Ecto neural progenitor cell (in vitro differentiated cells): ENCODE measurements at regions not wholly inside any gene's neighbourhood (a gene's known extent, or its start where the extent isn't known, plus 50 kb on each side); places are given as distances from the start of the nearest gene placed in this dataset.
"Not testable (repeated sequence)": the region's sequence is repeated elsewhere in the genome, so short reads cannot be mapped to it uniquely, and the experiment has no call there.

Experiments
- DNase-seq: peaks from one replicate; pipeline ENCODE4 v3.0.0-alpha.2; 2018; ENCODE audit warnings: low spot score

DNA sequence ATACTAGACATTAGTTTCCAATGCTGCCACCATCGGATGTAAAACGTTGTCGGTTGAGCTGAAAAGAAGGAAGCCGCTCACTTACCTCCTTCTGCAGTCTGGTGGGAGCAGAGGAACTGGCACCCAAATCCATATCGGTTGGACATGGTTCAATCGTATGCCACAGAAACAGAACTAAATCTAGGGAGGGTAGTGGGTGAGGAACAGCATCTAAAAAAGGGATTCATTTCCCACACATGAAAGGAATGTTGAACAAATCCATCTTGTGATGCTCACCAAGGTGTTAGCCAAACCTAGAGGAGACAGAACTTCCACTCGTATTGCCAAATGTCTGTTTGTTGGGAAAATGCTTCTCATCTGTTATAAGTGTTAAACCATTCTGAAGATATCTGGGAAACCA is 532.7 kb downstream of the NLGN4X start:
- no peak for DNase-seq

GRCh38 chrX:5683996-5684395 is 544.7 kb downstream of the NLGN4X start:
- no peak for DNase-seq

- DNase-seq, result no peak
Observed at GRCh38 chrX:5681159-5681558, 547.5 kb downstream of the NLGN4X start.

DNA sequence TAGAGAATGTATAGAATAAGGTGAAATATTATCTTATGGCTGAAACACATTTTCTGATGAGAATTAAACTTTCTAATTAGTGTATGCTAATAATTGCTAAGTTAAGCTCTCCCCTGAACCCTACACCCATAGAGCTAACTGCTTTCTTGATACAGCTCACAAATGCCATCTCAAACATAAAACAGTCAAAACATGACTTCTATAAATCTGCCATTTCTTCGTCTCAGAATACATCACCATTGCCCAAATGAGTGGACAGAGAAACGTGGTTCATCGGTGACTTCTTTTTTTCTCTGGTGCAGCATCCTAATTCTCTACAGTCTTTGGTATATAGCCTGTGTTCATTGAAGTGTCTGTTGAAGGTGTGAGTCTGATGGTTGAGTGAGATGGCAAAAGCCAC is 554.6 kb downstream of the NLGN4X start:
- DNase-seq, result no peak

- DNase-seq, result no peak
Observed at GRCh38 chrX:5672099-5672498, 556.6 kb downstream of the NLGN4X start.

DNA sequence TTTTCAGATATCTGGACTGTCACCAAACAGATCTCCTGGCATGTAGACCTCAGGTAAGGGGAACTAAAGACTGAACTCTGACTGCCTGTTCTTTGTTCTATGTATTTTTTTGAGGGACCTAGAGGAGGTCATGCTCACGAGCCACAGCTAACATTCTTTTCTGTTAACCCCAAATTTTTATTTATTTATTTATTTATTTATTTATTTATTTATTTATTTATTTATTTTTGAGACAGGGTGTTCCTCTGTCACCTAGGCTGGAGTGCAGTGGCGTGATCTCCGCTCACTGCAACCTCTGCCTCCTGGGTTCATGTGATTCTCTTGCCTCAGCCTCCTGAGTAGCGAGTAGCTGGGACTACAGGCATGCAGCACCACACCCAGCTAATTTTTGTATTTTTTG is 562.0 kb downstream of the NLGN4X start:
- DNase-seq, result not testable (repeated sequence)

- no peak for DNase-seq
Observed at GRCh38 chrX:5656544-5656943, 572.1 kb downstream of the NLGN4X start.

- DNase-seq, result no peak
Observed at GRCh38 chrX:5650904-5651303, 577.8 kb downstream of the NLGN4X start.

DNA sequence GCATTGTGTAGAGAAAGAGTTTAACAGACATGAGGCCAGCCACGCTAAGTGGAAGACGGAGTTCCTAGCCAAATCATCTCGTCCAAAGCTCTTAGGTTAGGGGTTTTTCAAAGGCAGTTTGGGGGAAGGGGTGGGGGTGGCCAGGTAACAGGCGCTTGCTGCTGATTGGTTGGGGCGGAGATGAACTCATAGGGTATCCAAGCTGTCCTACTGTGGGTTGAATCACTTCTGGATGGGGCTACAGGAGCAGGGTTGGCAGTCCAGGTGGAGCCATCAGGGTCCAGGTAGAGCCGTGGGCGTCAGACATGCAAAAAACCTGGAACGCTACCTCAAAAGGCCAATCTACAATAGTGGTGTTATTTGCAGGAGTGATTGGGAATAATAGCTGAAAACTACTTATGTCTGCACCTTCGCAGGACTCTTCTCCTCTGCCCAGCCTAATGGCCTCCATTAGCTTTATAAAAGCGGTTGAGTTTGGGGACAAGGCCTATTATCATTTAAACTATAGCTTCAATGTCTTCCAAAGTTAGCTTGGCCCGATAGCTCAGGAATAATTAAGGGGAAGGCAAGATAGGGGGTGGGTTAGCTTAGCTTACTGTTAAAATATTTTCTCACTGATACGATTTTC is 579.6 kb downstream of the NLGN4X start:
- DNase-seq, result no peak

DNA sequence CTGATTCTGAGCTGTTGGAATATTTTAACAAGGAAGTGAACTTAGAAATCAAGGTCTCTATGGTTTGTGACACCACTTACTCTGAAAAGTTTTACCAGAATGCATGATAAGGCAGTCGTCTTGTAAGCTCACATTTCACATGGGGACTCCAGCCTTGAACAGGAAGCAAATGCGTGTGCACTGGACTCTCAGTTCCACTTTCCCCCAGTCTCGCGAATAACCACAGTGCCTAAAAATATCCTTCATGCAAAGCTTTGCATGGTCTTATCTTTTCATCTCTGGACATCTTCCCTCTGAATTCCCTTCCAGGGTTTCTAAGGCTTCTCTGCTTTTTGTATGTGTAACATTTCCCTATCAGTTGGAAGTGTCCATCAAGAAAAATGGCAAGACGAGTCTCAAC is 581.8 kb downstream of the NLGN4X start:
- no peak for DNase-seq

DNA sequence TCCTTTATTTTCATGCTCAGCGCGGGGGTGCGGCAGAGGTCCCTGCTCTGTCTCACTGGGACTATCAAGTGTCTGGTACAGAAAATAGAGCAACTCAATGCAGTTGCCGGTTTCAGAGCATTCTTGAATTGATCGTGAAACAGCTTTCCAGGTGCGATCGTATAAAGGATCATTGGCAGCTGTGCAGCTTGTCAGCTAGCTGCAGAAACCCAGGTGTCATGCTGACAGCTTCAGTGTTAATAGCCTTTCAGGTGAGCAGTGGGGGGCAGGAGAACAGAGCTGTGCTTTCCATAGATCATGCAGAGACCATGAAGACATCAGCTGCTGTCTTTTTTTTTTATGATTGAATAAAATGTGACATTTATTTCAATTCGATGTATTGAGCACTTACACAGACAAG is 583.9 kb downstream of the NLGN4X start:
- DNase-seq, result no peak

DNA sequence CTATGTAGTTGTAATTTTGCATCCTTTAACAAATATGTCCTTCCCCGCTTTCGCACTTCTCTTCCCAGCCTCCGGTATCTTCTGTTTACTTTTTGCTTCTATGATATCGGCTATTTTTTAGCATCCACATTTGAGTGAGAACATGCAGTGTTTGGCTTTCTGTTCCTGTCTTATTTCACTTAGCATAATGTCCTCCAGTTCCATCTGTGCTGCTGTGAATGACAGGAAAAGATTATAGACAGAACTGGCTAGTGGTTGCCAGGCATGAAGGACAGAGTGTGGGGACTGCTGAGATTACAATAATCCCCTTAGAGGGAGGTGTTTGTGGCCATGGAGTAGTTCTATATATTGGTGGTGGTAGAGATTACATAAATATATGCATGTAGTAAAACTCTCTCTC is 588.6 kb downstream of the NLGN4X start:
- no peak for DNase-seq

DNA sequence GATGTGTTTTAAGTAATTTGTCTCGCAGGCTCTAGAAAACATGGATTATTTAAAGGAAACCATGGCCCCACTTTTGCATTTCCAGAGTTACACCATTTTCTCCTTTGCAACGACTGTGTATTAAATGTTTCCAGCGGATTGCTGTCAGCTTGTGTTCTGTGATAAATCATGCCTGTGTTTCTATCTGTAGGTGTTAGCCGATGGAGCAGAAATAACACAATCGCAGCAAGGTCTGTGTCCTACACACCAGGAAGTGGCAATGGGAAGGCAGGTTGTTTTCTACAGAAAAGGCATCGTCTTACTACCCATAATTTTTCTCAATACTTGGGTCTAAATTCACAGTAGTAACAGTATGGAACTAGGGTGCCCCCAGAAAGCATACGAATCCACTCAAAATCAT is 590.1 kb downstream of the NLGN4X start:
- no peak for DNase-seq

DNA sequence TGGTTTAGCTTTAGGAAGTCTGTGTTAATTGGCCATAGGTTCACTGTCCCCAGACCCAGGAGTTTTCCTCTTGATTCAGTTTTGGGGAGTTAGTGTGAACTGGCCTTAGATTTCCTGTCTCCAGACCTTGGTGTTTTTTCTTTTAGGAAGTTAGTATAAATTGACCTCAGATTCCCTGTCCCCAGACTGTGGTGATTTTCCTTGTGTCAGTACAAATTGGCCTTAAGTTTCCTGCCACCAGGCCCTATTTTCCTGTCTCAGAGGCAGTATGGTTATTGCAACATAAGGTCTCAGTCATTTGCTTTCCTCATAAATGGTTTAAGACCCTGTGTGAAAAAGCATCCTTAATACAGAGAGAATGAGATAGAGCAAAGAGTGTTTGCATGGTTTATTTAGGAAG is 595.8 kb downstream of the NLGN4X start:
- no peak for DNase-seq

- no peak for DNase-seq
Observed at GRCh38 chrX:5632061-5632614, 596.5 kb downstream of the NLGN4X start.

- DNase-seq, result no peak
Observed at GRCh38 chrX:5617666-5618065, 611.0 kb downstream of the NLGN4X start.

DNA sequence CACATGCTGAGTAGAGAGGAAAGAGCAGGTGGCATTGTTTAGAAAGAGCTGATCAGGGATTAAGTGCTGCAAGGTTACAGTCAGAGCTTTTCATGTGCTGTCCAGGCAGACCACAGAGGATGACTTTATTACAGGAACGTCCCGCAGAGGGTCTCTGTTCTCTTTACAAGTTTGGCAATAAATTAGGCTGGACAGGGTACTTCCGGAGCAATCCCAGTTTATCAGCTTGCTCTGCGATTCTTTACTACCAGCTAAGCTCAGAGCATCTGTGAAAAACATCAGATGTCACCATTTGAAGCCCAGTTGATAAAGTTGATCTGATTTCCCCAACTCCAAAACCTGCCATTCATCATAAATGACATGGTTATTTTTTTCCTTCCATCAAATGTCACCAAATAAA is 633.1 kb downstream of the NLGN4X start:
- DNase-seq, result no peak

GRCh38 chrX:5586726-5587125 is 641.9 kb downstream of the NLGN4X start:
- DNase-seq, result no peak

- no peak for DNase-seq
Observed at GRCh38 chrX:5575407-5575806, 653.3 kb downstream of the NLGN4X start.

GRCh38 chrX:5568934-5569333 is 659.7 kb downstream of the NLGN4X start:
- DNase-seq, result no peak

- DNase-seq, result no peak
Observed at GRCh38 chrX:5559386-5559785, 669.3 kb downstream of the NLGN4X start.

GRCh38 chrX:5549512-5549911 is 679.2 kb downstream of the NLGN4X start:
- DNase-seq, result no peak

- DNase-seq, result no peak
Observed at GRCh38 chrX:5537098-5537497, 691.6 kb downstream of the NLGN4X start.

DNA sequence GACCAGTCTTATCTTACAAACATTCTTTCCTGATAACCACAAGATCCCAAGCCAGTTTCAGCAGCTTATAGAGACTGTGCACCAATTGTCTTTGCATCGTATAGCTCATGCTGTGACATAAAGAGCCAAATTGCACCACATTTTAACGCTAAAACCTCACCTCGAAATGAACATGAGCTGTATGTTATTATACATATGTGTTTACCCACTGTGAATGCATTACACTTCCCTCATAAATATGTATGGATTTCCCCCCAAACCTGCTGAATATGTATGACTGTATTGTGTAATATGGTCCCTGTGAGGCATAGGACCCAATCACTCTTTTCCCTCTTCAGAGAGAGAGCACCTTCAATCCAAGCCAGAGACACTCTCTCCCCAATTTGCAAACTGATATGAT is 692.4 kb downstream of the NLGN4X start:
- DNase-seq, result no peak
